IMR-90 (cell line): ENCODE measurements at regions not wholly inside any gene's neighbourhood (a gene's known extent, or its start where the extent isn't known, plus 50 kb on each side); places are given as distances from the start of the nearest gene placed in this dataset.
A peak's percentile ranks its signal among the peaks of the same experiment; 100 is the strongest.

Experiments
- ATAC-seq: fragments of 200-7000 bp; cut with Tn5 transposase; 2 replicates; pipeline ENCODE4 v1.9.1; 2020; ENCODE audit warnings: low read depth, mild to moderate bottlenecking, moderate library complexity
- BruUV-seq: library from RNA; stranded (reverse); fragments of 400-500 nt; replicated peaks from 2 replicates; lab custom pipeline; 2021; lab: Mats Ljungman, UMichigan
- CTCF ChIA-PET: fragments of 300-600 bp; formaldehyde crosslinking; extraction: SDS; loops from one replicate; lab custom pipeline; 2021; ENCODE audit warnings: antibody characterized with exemption; lab: Yijun Ruan, JAX
- POLR2A ChIA-PET: fragments of 300-600 bp; sonication (Branson Sonifier 250); formaldehyde crosslinking; loops from one replicate; lab custom pipeline; 2022; ENCODE audit warnings: antibody characterized with exemption; ENCODE audit not compliant: unreplicated experiment; lab: Charles Lee
- DNase-seq: peaks from one replicate; pipeline ENCODE4 v3.0.0; 2013
- H2AFZ ChIP-seq: replicated peaks from 2 replicates; pipeline ENCODE3; 2013; ENCODE audit warnings: low read length, mild to moderate bottlenecking; ENCODE audit not compliant: poor library complexity
- H2AK5ac ChIP-seq: 2 replicates; pipeline ENCODE4 v1.6.1; 2013; ENCODE audit warnings: low read depth, low read length, inconsistent platforms
- H2AK9ac ChIP-seq: replicated peaks from 2 replicates; pipeline ENCODE3; 2013; ENCODE audit warnings: mild to moderate bottlenecking, low read depth, low read length, moderate library complexity; ENCODE audit not compliant: poor library complexity
- H2BK120ac ChIP-seq: 2 replicates; pipeline ENCODE4 v1.6.1; 2013; ENCODE audit warnings: low read depth, low read length, inconsistent platforms
- H2BK15ac ChIP-seq: 3 replicates; pipeline ENCODE4 v1.6.1; 2013; ENCODE audit warnings: low read depth, low read length, inconsistent platforms
- H2BK20ac ChIP-seq: 2 replicates; pipeline ENCODE4 v1.6.1; 2013; ENCODE audit warnings: low read depth, mild to moderate bottlenecking, inconsistent platforms, low read length, moderate library complexity
- H2BK5ac ChIP-seq: 2 replicates; pipeline ENCODE4 v1.6.1; 2013; ENCODE audit warnings: mild to moderate bottlenecking, low read depth, low read length, inconsistent platforms; ENCODE audit not compliant: poor library complexity, severe bottlenecking
- H3K14ac ChIP-seq: replicated peaks from 2 replicates; pipeline ENCODE4 v1.6.1; 2013; ENCODE audit warnings: low read depth, low read length, inconsistent platforms
- H3K18ac ChIP-seq: 2 replicates; pipeline ENCODE4 v1.6.1; 2013; ENCODE audit warnings: low read depth, low read length, control low read depth
- H3K23ac ChIP-seq: 2 replicates; pipeline ENCODE4 v1.6.1; 2013; ENCODE audit warnings: low read depth, low read length, inconsistent platforms
- H3K27ac ChIP-seq: 2 replicates; pipeline ENCODE4 v1.5.1; 2013; ENCODE audit warnings: mild to moderate bottlenecking, control low read depth, low read length; ENCODE audit not compliant: insufficient read depth
- H3K27me3 ChIP-seq: 2 replicates; pipeline ENCODE4 v1.6.1; 2013; ENCODE audit warnings: low read length; ENCODE audit not compliant: control insufficient read depth, insufficient read depth
- H3K36me3 ChIP-seq: 2 replicates; pipeline ENCODE4 v1.6.1; 2013; ENCODE audit warnings: low read length, mixed read lengths; ENCODE audit not compliant: control insufficient read depth, insufficient read depth
- H3K4ac ChIP-seq: 2 replicates; pipeline ENCODE4 v1.6.1; 2013; ENCODE audit warnings: low read depth, low read length, inconsistent platforms
- H3K4me1 ChIP-seq: 2 replicates; pipeline ENCODE4 v1.6.1; 2013; ENCODE audit warnings: low read length, mixed read lengths; ENCODE audit not compliant: control insufficient read depth, insufficient read depth
- H3K4me2 ChIP-seq: 2 replicates; pipeline ENCODE4 v1.6.1; 2013; ENCODE audit warnings: low read depth, mild to moderate bottlenecking, control low read depth, low read length, moderate library complexity
- H3K4me3 ChIP-seq: 2 replicates; pipeline ENCODE4 v1.5.1; 2013; ENCODE audit warnings: low read depth, mild to moderate bottlenecking, control low read depth, low read length, moderate library complexity; ENCODE audit not compliant: insufficient read depth
- H3K56ac ChIP-seq: 2 replicates; pipeline ENCODE4 v1.6.1; 2013; ENCODE audit warnings: low read length, inconsistent platforms; ENCODE audit not compliant: insufficient read depth; ENCODE audit errors: extremely low read depth
- H3K79me1 ChIP-seq, 2 experiments: 2 replicates each; pipeline ENCODE4 v1.6.1; 2013; ENCODE audit warnings: low read length in 2 of 2, inconsistent platforms in 1 of 2, low read depth in 1 of 2
- H3K9ac ChIP-seq: 2 replicates; pipeline ENCODE4 v1.6.1; 2013; ENCODE audit warnings: low read depth, low read length, control low read depth
- H3K9me1 ChIP-seq: 2 replicates; pipeline ENCODE4 v1.6.1; 2013; ENCODE audit warnings: low read length, inconsistent platforms; ENCODE audit not compliant: insufficient read depth
- H3K9me3 ChIP-seq: 2 replicates; pipeline ENCODE4 v1.6.1; 2013; ENCODE audit warnings: low read length; ENCODE audit not compliant: control insufficient read depth, insufficient read depth
- H4K20me1 ChIP-seq: 2 replicates; pipeline ENCODE4 v1.6.1; 2013; ENCODE audit warnings: low read length, inconsistent platforms; ENCODE audit not compliant: insufficient read depth
- H4K5ac ChIP-seq: 2 replicates; pipeline ENCODE4 v1.6.1; 2013; ENCODE audit warnings: mild to moderate bottlenecking, low read depth, low read length, control low read depth
- H4K8ac ChIP-seq, 2 experiments: 2 replicates each; pipeline ENCODE4 v1.6.1; 2013; ENCODE audit warnings: low read depth in 2 of 2, low read length in 2 of 2, control low read depth in 1 of 2, inconsistent platforms in 1 of 2
- H4K91ac ChIP-seq: 2 replicates; pipeline ENCODE4 v1.6.1; 2013; ENCODE audit warnings: low read depth, low read length, inconsistent platforms; ENCODE audit not compliant: insufficient read depth
- BHLHE40 ChIP-seq: fragments of 150-350 bp; IDR thresholded peaks from 2 replicates; pipeline ENCODE4 v1.6.1; 2016; ENCODE audit warnings: mild to moderate bottlenecking, low read depth, low read length
- CEBPB ChIP-seq: IDR thresholded peaks from 2 replicates; pipeline ENCODE4 v1.6.1; 2012; ENCODE audit warnings: low read depth, low read length, improper control_type of control experiment
- FOS ChIP-seq: fragments of 150-350 bp; IDR thresholded peaks from 2 replicates; pipeline ENCODE4 v1.6.1; 2016; ENCODE audit warnings: low read depth, low read length
- MAZ ChIP-seq: IDR thresholded peaks from 2 replicates; pipeline ENCODE4 v1.6.1; 2012; ENCODE audit warnings: low read depth, mild to moderate bottlenecking, low read length, improper control_type of control experiment, moderate library complexity, borderline replicate concordance
- MXI1 ChIP-seq: IDR thresholded peaks from 2 replicates; pipeline ENCODE4 v1.6.1; 2012; ENCODE audit warnings: low read depth, mild to moderate bottlenecking, low read length, moderate library complexity, borderline replicate concordance
- POLR2A ChIP-seq: IDR thresholded peaks from 2 replicates; pipeline ENCODE4 v1.6.1; 2012; ENCODE audit warnings: mild to moderate bottlenecking, low read depth, low read length
- WGBS, 2 experiments: methylation state at CpG; one replicate each; pipeline versions ENCODE4 v1.1.5 to v1.1.7; 2013; ENCODE audit warnings: missing lambda C conversion rate in 2 of 2; ENCODE audit not compliant: insufficient read length in 1 of 2; ENCODE audit errors: extremely low coverage in 2 of 2; 5-methylcytosine and 5-hydroxymethylcytosine counted together
- dilution Hi-C: fragments of 300-500 bp; cut with HindIII; formaldehyde crosslinking; loops from one replicate; pipeline ENCODE4 v1.14.3; 2018; ENCODE audit warnings: low sequenced_read_pairs; ENCODE audit not compliant: unreplicated experiment
- in situ Hi-C: fragments of 300-500 bp; cut with MboI; formaldehyde crosslinking; loops from 3 replicates; pipeline ENCODE4 v1.14.3; 2019; ENCODE audit warnings: low sequenced_read_pairs, inconsistent platforms, mixed read lengths
- intact Hi-C: fragments of 100-400 bp; cut with micrococcal nuclease; formaldehyde crosslinking; loops from 2 replicates; pipeline ENCODE4 v1.10.0; 2022
- TF ChIP-seq, protein P1 (sequence below): fragments of 150-350 bp; IDR thresholded peaks from 2 replicates; pipeline ENCODE4 v1.6.1; 2017; ENCODE audit warnings: mild to moderate bottlenecking, antibody characterized with exemption, low read length, low read depth

DNA sequence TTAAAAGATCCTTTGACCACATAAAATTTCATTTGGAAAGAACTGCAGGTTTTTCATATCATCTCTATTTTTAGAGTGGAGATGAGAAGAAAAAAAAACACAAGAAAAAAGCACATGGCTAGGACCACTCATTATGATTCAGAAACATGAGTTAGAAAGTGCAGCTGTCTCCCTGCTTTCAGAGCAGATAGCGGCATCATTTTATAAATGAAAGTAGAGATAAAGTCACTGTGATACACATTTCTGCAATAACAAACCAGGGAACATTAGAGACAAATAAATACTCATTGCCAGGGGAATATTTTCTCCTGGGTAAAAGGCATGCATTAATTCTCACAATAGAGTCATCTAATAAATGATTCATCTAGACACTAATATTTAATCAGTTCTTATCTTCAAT lies 87.5 kb upstream of the PLPPR4 start:
- Histone ChIP-seq H2AFZ (no peak overlapping the region), H3K36me3 (no peaks in the 10 kb centered on the region), H3K4me2 (peak overlapping the region; percentile 50; the same call in 1 of the 2 replicates), H3K23ac (no peak overlapping the region), H3K4me1 (no peaks in the 10 kb centered on the region), H3K9me3 (no peaks in the 10 kb centered on the region), H2AK9ac (no peak overlapping the region), H3K9me1 (no peaks in the 10 kb centered on the region), H2AK5ac (no peak overlapping the region), H3K9ac (no peak overlapping the region), H2BK20ac (no peak overlapping the region), H4K8ac (no peak overlapping the region), H2BK120ac (no peak overlapping the region), H3K56ac (no peak overlapping the region), H3K14ac (no peak overlapping the region), H4K20me1 (no peaks in the 10 kb centered on the region), H3K4me3 (no peak overlapping the region), H2BK5ac (no peak overlapping the region), H3K4ac (no peak overlapping the region), H3K79me1 (no peaks in the 10 kb centered on the region), H3K18ac (no peak overlapping the region), H4K91ac (no peak overlapping the region), H3K27me3 (no peaks in the 10 kb centered on the region), H3K27ac (no peak overlapping the region), H2BK15ac (no peak overlapping the region), H4K5ac (no peak overlapping the region)
- in situ Hi-C loops, result loop anchor here (5.0 kb wide), 1 partner anchor 516 kb away; no protein-coding TSS in a partner anchor
- intact Hi-C loops, result loop anchor here (5.0 kb wide), 1 partner anchor 511 kb away; no protein-coding TSS in a partner anchor
- dilution Hi-C loops, result no loop called here
- DNase-seq (peak; percentile 65), ATAC-seq (no peak)
- CTCF ChIA-PET, result interaction anchor here (0.6 kb wide), 1 partner anchor 1181 kb away, joined by 3 read pairs; no protein-coding TSS in a partner anchor
- POLR2A ChIA-PET, result interaction anchor here (0.6 kb wide), 1 partner anchor 478 kb away, joined by 6 read pairs; no protein-coding TSS in a partner anchor
- TF ChIP-seq MXI1 (no peak), MAZ (no peak), BHLHE40 (no peak), FOS (no peak), CEBPB (no peak), POLR2A (no peak)
- TF ChIP-seq, protein P1, sequence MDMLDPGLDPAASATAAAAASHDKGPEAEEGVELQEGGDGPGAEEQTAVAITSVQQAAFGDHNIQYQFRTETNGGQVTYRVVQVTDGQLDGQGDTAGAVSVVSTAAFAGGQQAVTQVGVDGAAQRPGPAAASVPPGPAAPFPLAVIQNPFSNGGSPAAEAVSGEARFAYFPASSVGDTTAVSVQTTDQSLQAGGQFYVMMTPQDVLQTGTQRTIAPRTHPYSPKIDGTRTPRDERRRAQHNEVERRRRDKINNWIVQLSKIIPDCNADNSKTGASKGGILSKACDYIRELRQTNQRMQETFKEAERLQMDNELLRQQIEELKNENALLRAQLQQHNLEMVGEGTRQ, result no peak
- no CpG with 5 or more reads among the region's 1 CpG for WGBS, 2 experiments
- BruUV-seq, result no TSS peak
